GM08714 (cell line): ENCODE measurements at regions not wholly inside any gene's neighbourhood (a gene's known extent, or its start where the extent isn't known, plus 50 kb on each side); places are given as distances from the start of the nearest gene placed in this dataset.

ENCODE experiments used
- H3K4me3 ChIP-seq: fragments of 200-500 bp; sonication (Bioruptor generic); 2 replicates; pipeline ENCODE4 v1.5.1; 2014; ENCODE audit warnings: mild to moderate bottlenecking, low read length, inconsistent platforms
- ZNF274 ChIP-seq: IDR thresholded peaks from 2 replicates; pipeline ENCODE4 v1.6.1; 2012; ENCODE audit warnings: mild to moderate bottlenecking, low read depth, low read length

GRCh38 chr15:31513178-31513577, 186.5 kb downstream of the KLF13 start:
- no peak overlapping the region for H3K4me3 ChIP-seq
- no peak for TF ChIP-seq ZNF274

GRCh38 chr15:31516440-31516839, 189.8 kb downstream of the KLF13 start:
- H3K4me3 ChIP-seq: no peak overlapping the region
- no peak for TF ChIP-seq ZNF274

GRCh38 chr15:31516874-31517273, 190.2 kb downstream of the KLF13 start:
- TF ChIP-seq ZNF274: no peak
- H3K4me3 ChIP-seq: no peak overlapping the region

GRCh38 chr15:31517711-31518110, 191.1 kb downstream of the KLF13 start:
- no peak for TF ChIP-seq ZNF274
- H3K4me3 ChIP-seq: no peak overlapping the region

GRCh38 chr15:31522028-31522427, 195.4 kb downstream of the KLF13 start:
- no peak for TF ChIP-seq ZNF274
- no peak overlapping the region for H3K4me3 ChIP-seq

- TF ChIP-seq ZNF274: no peak
- H3K4me3 ChIP-seq: no peak overlapping the region
Observed at GRCh38 chr15:31523027-31523654, 196.5 kb downstream of the KLF13 start.

GRCh38 chr15:31523655-31524049, 197.0 kb downstream of the KLF13 start:
- no peak for TF ChIP-seq ZNF274
- no peak overlapping the region for H3K4me3 ChIP-seq

- no peak for TF ChIP-seq ZNF274
- no peak overlapping the region for H3K4me3 ChIP-seq
Observed at GRCh38 chr15:31525185-31525695, 198.6 kb downstream of the KLF13 start.

- TF ChIP-seq ZNF274: no peak
- no peak overlapping the region for H3K4me3 ChIP-seq
Observed at GRCh38 chr15:31525988-31526665, 199.5 kb downstream of the KLF13 start.

GRCh38 chr15:31526916-31527690, 200.5 kb downstream of the KLF13 start:
- H3K4me3 ChIP-seq: no peak overlapping the region
- no peak for TF ChIP-seq ZNF274

- H3K4me3 ChIP-seq: no peak overlapping the region
- TF ChIP-seq ZNF274: no peak
Observed at GRCh38 chr15:31528846-31529245, 202.2 kb downstream of the KLF13 start.

- TF ChIP-seq ZNF274: no peak
- H3K4me3 ChIP-seq: no peak overlapping the region
Observed at GRCh38 chr15:31537770-31538592, 211.3 kb downstream of the KLF13 start.

- H3K4me3 ChIP-seq: no peak overlapping the region
- no peak for TF ChIP-seq ZNF274
Observed at GRCh38 chr15:31540633-31541032, 214.0 kb downstream of the KLF13 start.

- no peak overlapping the region for H3K4me3 ChIP-seq
- TF ChIP-seq ZNF274: no peak
Observed at GRCh38 chr15:31544361-31544760, 217.7 kb downstream of the KLF13 start.
